HFFc6 (cell line): ENCODE measurements at regions not wholly inside any gene's neighbourhood (a gene's known extent, or its start where the extent isn't known, plus 50 kb on each side); places are given as distances from the start of the nearest gene placed in this dataset.
A peak's percentile ranks its signal among the peaks of the same experiment; 100 is the strongest.
"Not testable (repeated sequence)": the region's sequence is repeated elsewhere in the genome, so short reads cannot be mapped to it uniquely, and the experiment has no call there.

Experiments
- DNase-seq: peaks from one replicate; pipeline ENCODE4 v3.0.0-alpha.2; 2018
- H3K27ac Mint-ChIP-seq: 2 replicates; pipeline ENCODE4 v1.8.0; 2020; ENCODE audit warnings: mild to moderate bottlenecking, mixed read lengths
- H3K27me3 Mint-ChIP-seq: 2 replicates; pipeline ENCODE4 v1.8.0; 2021; ENCODE audit warnings: mild to moderate bottlenecking, moderate library complexity, mixed read lengths; ENCODE audit not compliant: insufficient read depth
- H3K36me3 Mint-ChIP-seq: 2 replicates; pipeline ENCODE4 v1.8.0; 2021; ENCODE audit warnings: low read depth, mixed read lengths
- H3K4me1 Mint-ChIP-seq: 2 replicates; pipeline ENCODE4 v1.8.0; 2020; ENCODE audit warnings: low read depth, mixed read lengths
- H3K4me3 Mint-ChIP-seq: 2 replicates; pipeline ENCODE4 v1.8.0; 2020; ENCODE audit warnings: mild to moderate bottlenecking, moderate library complexity, mixed read lengths
- H3K9me3 Mint-ChIP-seq: 2 replicates; pipeline ENCODE4 v1.8.0; 2020; ENCODE audit warnings: mild to moderate bottlenecking, mixed read lengths
- CTCF ChIP-seq: fragments of 200-600 bp; sonication (generic); IDR thresholded peaks from 2 replicates; pipeline ENCODE4 v1.5.0; 2021; ENCODE audit warnings: antibody characterized with exemption, mild to moderate bottlenecking

- no peaks in the 10 kb centered on the region for H3K36me3 Mint-ChIP-seq
- no peaks in the 10 kb centered on the region; the same call in 1 of the 2 replicates for H3K27me3 Mint-ChIP-seq
- no peaks in the 10 kb centered on the region for H3K9me3 Mint-ChIP-seq
- peak; percentile 6 for DNase-seq
- H3K4me3 Mint-ChIP-seq: no peak overlapping the region
- peaks cover 60% of the 10 kb centered on the region for H3K4me1 Mint-ChIP-seq
- H3K27ac Mint-ChIP-seq: peak overlapping the region; percentile 67
- TF ChIP-seq CTCF: no peak
Measured at GRCh38 chrX:13380211-13380610, 60.4 kb upstream of the ATXN3L start.

DNA sequence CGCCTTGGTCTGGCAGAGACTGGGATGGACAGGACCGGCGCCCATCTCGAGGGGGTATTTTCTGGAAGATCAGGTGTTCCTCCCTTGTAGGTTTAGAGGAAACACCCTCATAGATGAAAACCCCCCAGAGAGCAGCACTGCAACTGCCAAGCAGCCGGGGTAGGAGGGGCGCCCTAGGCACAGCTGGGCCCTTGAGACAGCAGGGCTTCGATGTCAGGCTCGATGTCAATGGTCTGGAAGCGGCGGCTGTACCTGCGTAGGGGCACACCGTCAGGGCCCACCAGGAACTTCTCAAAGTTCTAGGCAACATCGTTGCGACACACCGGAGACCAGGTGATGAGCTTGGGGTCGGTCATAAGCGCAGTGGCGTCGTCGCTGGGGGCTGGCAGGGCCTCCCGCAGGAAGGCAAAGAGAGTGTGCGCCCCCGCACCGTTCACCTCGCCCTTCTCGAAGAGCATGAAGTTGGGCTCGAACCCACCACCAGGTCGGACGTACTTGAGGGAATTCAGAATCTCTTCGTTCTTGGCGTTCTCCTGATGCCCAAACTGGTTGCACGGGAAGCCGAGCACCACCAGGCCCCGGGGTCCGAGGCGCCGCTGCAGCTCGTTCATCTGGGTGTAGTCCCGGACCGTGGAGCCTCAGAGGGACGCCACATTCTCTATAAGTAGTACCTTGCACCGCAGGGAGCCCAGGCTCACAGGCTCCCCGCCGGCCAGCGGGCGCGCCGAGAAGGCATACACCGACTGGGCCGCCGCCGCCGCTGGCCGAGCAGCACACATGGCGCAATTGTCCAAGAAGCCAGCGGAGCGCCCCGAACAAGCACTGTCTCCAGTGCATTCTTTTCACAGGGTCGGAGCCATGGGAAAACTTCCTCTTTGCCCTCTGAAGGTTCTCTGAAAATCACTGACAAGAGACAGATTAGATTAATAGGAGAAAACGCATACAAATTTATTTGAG, 59.0 kb upstream of the ATXN3L start:
- H3K36me3 Mint-ChIP-seq, H3K27me3 Mint-ChIP-seq, H3K27ac Mint-ChIP-seq, H3K4me3 Mint-ChIP-seq, H3K9me3 Mint-ChIP-seq: not testable (repeated sequence)
- DNase-seq: peak; percentile 7
- H3K4me1 Mint-ChIP-seq: peaks cover 67% of the 10 kb centered on the region

- Mint-ChIP-seq H3K4me1 (peaks cover 79% of the 10 kb centered on the region), H3K4me3 (peak overlapping the region; percentile 50; the same call in 1 of the 2 replicates), H3K9me3 (no peaks in the 10 kb centered on the region), H3K36me3 (no peaks in the 10 kb centered on the region), H3K27me3 (no peaks in the 10 kb centered on the region; the same call in 1 of the 2 replicates), H3K27ac (peak overlapping the region; percentile 83)
- DNase-seq: peak; percentile 11
- TF ChIP-seq CTCF: no peak
Measured at GRCh38 chrX:13377550-13377934, 57.7 kb upstream of the ATXN3L start.

- H3K27ac Mint-ChIP-seq: peak overlapping the region; percentile 83
- DNase-seq: peak; percentile 81
- H3K4me3 Mint-ChIP-seq: peak overlapping the region; percentile 50
- no peaks in the 10 kb centered on the region for H3K9me3 Mint-ChIP-seq
- TF ChIP-seq CTCF: no peak
- no peaks in the 10 kb centered on the region; the same call in 1 of the 2 replicates for H3K27me3 Mint-ChIP-seq
- no peaks in the 10 kb centered on the region for H3K36me3 Mint-ChIP-seq
- peaks cover 79% of the 10 kb centered on the region for H3K4me1 Mint-ChIP-seq
Measured at GRCh38 chrX:13376857-13377549, 57.1 kb upstream of the ATXN3L start.

- not testable (repeated sequence) for DNase-seq, H3K9me3 Mint-ChIP-seq, H3K36me3 Mint-ChIP-seq, H3K4me3 Mint-ChIP-seq, H3K27me3 Mint-ChIP-seq
- peaks cover 77% of the 10 kb centered on the region for H3K4me1 Mint-ChIP-seq
- peak overlapping the region; percentile 83; the same call in 1 of the 2 replicates for H3K27ac Mint-ChIP-seq
Measured at GRCh38 chrX:13375596-13375995, 55.7 kb upstream of the ATXN3L start.

DNA sequence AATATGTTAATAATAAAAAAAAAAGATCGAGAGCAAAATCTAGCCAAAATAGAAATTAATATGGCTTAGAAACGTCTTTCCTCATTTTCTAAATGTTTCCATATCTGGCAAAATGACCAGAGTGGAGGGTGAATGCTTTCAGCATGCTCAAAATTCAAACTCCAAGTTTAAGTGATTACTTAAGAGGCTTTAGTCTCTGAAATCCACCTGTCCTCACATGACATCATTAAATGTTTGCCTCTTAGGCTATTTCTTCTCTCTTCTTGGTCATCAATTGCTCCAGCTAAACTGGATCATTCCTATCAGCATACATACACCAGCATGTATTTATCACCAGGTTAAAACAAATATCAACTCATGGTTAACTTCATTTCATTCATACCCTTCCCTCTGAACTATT, 54.5 kb upstream of the ATXN3L start:
- no peak for DNase-seq
- no peak for TF ChIP-seq CTCF
- Mint-ChIP-seq H3K9me3 (no peaks in the 10 kb centered on the region), H3K27ac (peak overlapping the region; percentile 90), H3K4me3 (no peak overlapping the region), H3K4me1 (peaks cover 65% of the 10 kb centered on the region), H3K36me3 (no peaks in the 10 kb centered on the region), H3K27me3 (no peaks in the 10 kb centered on the region; the same call in 1 of the 2 replicates)
